ENCODE measurements at regions not wholly inside any gene's neighbourhood (a gene's known extent, or its start where the extent isn't known, plus 50 kb on each side); places are given as distances from the start of the nearest gene placed in this dataset.

DNA sequence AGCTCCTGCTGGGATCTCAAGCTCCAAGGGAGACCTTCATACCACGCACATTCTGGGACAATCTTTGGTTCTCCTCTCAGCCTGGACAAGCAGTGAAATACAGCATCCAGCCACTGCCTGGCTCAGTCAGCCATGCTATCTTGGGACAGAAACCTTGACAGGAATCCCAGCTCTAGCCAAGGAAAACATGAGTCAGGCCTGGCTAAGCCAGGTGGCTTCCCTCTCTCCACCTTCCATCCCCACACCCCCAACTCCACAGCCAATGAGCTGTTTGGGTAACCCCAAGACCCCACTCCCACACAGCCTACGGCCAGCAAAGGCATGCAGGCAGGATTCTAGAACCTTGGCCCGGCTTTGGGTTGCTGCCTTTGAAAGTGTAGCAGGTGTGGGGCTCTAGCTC is 64.9 kb downstream of the MCFD2 start:
- DNase-seq, result peak; percentile 52
- intact Hi-C loops (cut with micrococcal nuclease), result no loop called here
- ATAC-seq, result peak; percentile 43

GRCh38 chr2:46849721-46850556 is 65.7 kb downstream of the MCFD2 start:
- intact Hi-C loops (cut with micrococcal nuclease), result no loop called here
- ATAC-seq, result peak; percentile 33
- DNase-seq, result peak; percentile 73

GRCh38 chr2:46849046-46849715 is 66.4 kb downstream of the MCFD2 start:
- no peak for ATAC-seq
- intact Hi-C loops (cut with micrococcal nuclease), result no loop called here
- DNase-seq, result no peak

GRCh38 chr2:46848447-46848846 is 67.2 kb downstream of the MCFD2 start:
- peak; percentile 50 for DNase-seq
- intact Hi-C loops (cut with micrococcal nuclease), result no loop called here

DNA sequence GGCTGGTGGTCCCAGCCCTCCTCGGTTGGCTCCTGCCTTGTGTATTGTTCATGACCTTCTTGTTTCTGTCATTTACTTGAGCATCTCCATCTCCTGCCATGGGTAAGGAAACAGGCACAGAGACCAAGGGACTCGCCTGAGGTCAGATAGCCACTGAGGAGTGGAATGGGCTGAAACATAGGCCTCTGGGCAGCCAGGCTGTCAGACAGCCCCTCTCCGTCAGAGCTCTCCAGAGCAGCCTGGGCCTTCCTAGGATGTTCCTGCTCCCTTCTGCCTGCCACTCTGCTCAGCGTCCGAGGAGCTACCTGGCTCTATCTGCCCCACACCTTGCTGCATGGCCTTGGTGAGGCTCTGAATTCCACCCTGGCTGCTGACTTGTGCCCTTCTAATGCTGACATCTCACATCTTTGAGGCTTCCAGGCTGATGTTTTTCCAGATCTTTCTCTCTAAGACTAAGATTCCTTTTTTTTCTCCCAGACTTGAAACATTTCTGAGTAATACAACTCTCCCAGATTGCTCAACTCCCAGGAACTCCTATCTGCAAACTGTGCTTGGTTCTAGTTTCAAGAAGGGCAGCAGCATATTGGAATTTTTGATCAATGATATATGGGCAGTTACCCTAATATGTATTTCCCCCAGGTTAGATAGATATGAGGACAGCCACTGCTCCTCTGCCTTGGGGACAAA is 67.7 kb downstream of the MCFD2 start:
- DNase-seq (no peak), ATAC-seq (peak; percentile 38)
- intact Hi-C loops (cut with micrococcal nuclease), result no loop called here

More at GRCh38 chr2:46848447-46848846, 67.2 kb downstream of the MCFD2 start:
- ATAC-seq, result no peak

DNA sequence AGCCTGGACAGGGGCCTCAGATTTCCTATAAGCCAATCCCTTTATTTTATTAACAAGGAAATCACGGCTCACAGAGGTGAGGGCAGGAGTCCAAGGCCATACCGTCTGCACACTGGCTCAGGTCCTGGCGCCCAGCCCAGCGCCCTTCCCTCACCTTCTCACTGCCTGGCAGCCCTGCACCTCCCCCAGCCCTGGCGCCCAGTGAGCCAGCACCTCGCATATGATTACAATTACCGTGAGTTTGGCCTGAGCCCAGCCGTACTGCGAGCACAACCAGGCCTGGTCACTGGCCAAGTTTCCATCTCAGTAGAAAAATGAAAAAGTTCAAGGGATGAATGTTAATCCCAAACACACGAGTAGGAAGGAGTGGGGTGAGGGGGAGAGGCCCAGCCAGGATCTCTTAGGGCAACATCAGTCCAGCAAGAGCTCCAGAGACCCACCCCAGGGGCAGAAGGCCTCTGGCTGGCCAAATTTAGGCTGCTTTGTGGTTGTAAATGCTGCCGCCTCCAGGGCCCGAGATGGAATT is 68.4 kb downstream of the MCFD2 start:
- ATAC-seq (peak; percentile 85), DNase-seq (peak; percentile 96)
- intact Hi-C loops (cut with micrococcal nuclease), result no loop called here

GRCh38 chr2:46846536-46846935 is 69.1 kb downstream of the MCFD2 start:
- intact Hi-C loops (cut with micrococcal nuclease), result no loop called here

GRCh38 chr2:46845542-46846486 is 69.8 kb downstream of the MCFD2 start:
- ATAC-seq, result no peak
- DNase-seq, result no peak
- intact Hi-C loops (cut with micrococcal nuclease), result no loop called here

More at GRCh38 chr2:46846536-46846935, 69.1 kb downstream of the MCFD2 start:
- ATAC-seq (no peak), DNase-seq (no peak)

- intact Hi-C loops (cut with micrococcal nuclease), result no loop called here
- ATAC-seq, result no peak
- no peak for DNase-seq
Observed at GRCh38 chr2:46844443-46844842, 71.2 kb downstream of the MCFD2 start.

DNA sequence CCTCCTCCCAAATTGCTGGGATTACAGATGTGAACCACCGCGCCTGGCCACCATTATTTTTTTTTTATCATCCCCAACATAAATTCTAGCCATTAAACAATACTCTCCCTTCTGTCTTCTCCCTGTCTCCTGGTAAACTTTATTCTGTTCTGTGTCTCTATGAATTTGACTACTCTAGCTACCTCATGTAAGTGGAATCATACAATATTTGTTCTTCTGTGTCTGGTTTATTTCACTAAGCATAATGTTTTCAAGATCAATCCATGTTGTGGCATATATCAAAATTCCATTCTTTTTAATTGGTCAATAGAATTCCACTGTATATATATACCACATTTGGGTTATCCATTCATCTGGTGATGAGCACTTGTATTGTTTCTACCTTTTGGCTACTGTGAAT is 71.6 kb downstream of the MCFD2 start:
- intact Hi-C loops (cut with micrococcal nuclease), result no loop called here

GRCh38 chr2:46843316-46843715 is 72.3 kb downstream of the MCFD2 start:
- DNase-seq, result no peak
- no peak for ATAC-seq
- intact Hi-C loops (cut with micrococcal nuclease), result no loop called here

More for the DNA sequence above, 71.6 kb downstream of the MCFD2 start:
- DNase-seq (no peak), ATAC-seq (no peak)

- DNase-seq (no peak), ATAC-seq (no peak)
- intact Hi-C loops (cut with micrococcal nuclease), result no loop called here
Observed at GRCh38 chr2:46842876-46843275, 72.7 kb downstream of the MCFD2 start.

GRCh38 chr2:46841621-46842020 is 74.0 kb downstream of the MCFD2 start:
- ATAC-seq (no peak), DNase-seq (no peak)
- intact Hi-C loops (cut with micrococcal nuclease), result no loop called here

- ATAC-seq (no peak), DNase-seq (no peak)
- intact Hi-C loops (cut with micrococcal nuclease), result no loop called here
Observed at GRCh38 chr2:46839045-46839444, 76.6 kb downstream of the MCFD2 start.

- ATAC-seq, result no peak
- intact Hi-C loops (cut with micrococcal nuclease), result no loop called here
- no peak for DNase-seq
Observed at GRCh38 chr2:46837704-46838103, 77.9 kb downstream of the MCFD2 start.

GRCh38 chr2:46837112-46837454 is 78.5 kb downstream of the MCFD2 start:
- DNase-seq (no peak), ATAC-seq (no peak)
- intact Hi-C loops (cut with micrococcal nuclease), result no loop called here

DNA sequence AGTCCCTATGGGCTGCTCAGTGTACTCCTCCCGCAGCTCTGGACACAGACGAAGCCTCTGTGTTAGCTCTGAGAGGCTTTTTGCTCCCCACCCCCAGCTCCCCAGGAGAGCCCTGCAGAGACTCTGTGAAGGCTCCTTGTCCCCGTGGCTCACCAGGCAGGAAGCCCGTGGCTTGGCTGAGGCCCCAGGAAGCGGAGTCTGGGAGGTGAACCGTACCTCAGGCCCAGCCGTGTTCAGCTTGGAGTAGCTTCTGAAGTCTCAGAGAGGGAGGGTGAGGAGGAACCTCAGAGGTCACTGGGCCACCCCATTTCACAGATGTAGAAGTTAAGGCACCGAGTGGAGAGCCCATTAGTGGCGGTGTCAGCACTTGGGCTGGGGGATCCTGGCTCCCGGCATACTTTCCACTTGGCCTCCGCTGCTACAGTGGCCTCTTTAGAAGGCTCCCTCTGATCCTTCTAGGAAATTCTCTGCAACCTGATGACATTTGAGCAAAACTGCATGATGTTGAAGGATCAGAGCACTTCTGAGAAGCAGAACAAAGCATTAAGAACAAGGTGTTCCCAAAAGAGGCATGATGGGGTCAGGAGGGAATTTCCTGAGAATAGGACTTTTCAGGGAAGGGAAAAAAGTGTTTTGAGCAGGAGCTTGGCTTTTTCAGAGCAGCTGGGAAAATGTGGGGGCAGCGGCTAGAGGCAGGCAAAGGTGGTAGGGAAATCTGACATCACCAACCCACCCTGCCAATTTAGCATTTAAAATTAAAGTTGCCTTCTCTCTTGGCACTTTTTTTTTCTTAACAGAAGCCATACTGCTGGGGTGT is 79.1 kb downstream of the MCFD2 start:
- ATAC-seq, result peak; percentile 46
- intact Hi-C loops (cut with micrococcal nuclease), result no loop called here
- no peak for DNase-seq

- DNase-seq (no peak), ATAC-seq (no peak)
- intact Hi-C loops (cut with micrococcal nuclease), result no loop called here
Observed at GRCh38 chr2:46835520-46835919, 80.1 kb downstream of the MCFD2 start.

All from left ventricle myocardium superior (tissue), 1 donor.